Endothelial cell of umbilical vein (primary cell): ENCODE measurements at regions not wholly inside any gene's neighbourhood (a gene's known extent, or its start where the extent isn't known, plus 50 kb on each side); places are given as distances from the start of the nearest gene placed in this dataset.

ENCODE experiments used
- CTCF ChIP-seq, 2 donors: IDR thresholded peaks; 1 replicate in 1 of 2; 2 replicates in 1 of 2; pipeline ENCODE4 v1.5.1; 2011; ENCODE audit warnings: low read length in 2 of 2, mild to moderate bottlenecking in 2 of 2, moderate library complexity in 2 of 2, control low read depth in 1 of 2, inconsistent platforms in 1 of 2, low read depth in 1 of 2; ENCODE audit not compliant: insufficient read depth in 1 of 2; ENCODE audit errors: extremely low read depth in 1 of 2
- EZH2 ChIP-seq: IDR thresholded peaks from 2 replicates; pipeline ENCODE4 v1.6.1; 2012; ENCODE audit warnings: borderline replicate concordance, low read depth, mild to moderate bottlenecking, moderate library complexity, low read length, inconsistent platforms; ENCODE audit not compliant: severe bottlenecking
- MAX ChIP-seq: IDR thresholded peaks from 2 replicates; pipeline ENCODE4 v1.6.1; 2011; ENCODE audit not compliant: insufficient read depth, insufficient read length
- POLR2A ChIP-seq: IDR thresholded peaks from 2 replicates; pipeline ENCODE4 v1.6.1; 2012; ENCODE audit warnings: low read depth, mild to moderate bottlenecking, control low read depth, low read length

GRCh38 chr13:57946361-57946760 is 314.8 kb downstream of the PCDH17 start:
- TF ChIP-seq CTCF (IDR thresholded peaks at IDR 0.05; ENCODE audit: extremely low read depth in 1 of 2, insufficient read depth in 1 of 2, low read depth in 1 of 2, low read length in 2 of 2) (no peak), EZH2 (no peak), MAX (no peak), POLR2A (no peak)
